ENCODE measurements at regions not wholly inside any gene's neighbourhood (a gene's known extent, or its start where the extent isn't known, plus 50 kb on each side); places are given as distances from the start of the nearest gene placed in this dataset.

GRCh38 chr3:73245459-73245858 lies 184.0 kb downstream of the EBLN2 start:
- no peak for TF ChIP-seq CTCF (IDR thresholded peaks at IDR 0.05)
- no peak for TF ChIP-seq REST (IDR thresholded peaks at IDR 0.05; ENCODE audit: insufficient read depth in 1 of 2, low read depth in 2 of 2, low read length in 1 of 2)
- TF ChIP-seq POLR2AphosphoS5 (IDR thresholded peaks at IDR 0.05; ENCODE audit: low read depth, low read length), result no peak
- TF ChIP-seq SIN3A (IDR thresholded peaks at IDR 0.05; ENCODE audit: borderline replicate concordance, insufficient read depth, low read depth, low read length), result no peak

All from Panc1 (cell line).